GM12878 (cell line): ENCODE measurements at regions not wholly inside any gene's neighbourhood (a gene's known extent, or its start where the extent isn't known, plus 50 kb on each side); places are given as distances from the start of the nearest gene placed in this dataset.

Experiments
- ATF3 ChIP-seq: IDR thresholded peaks from 2 replicates; pipeline ENCODE4 v1.6.1; 2011; ENCODE audit warnings: low read depth, mild to moderate bottlenecking, low read length, moderate library complexity, borderline replicate concordance; ENCODE audit errors: extremely low read depth
- CTCF ChIP-seq, 3 experiments: IDR thresholded peaks in 2 of 3; conservative IDR thresholded peaks in 1 of 3; 2 replicates each; pipeline ENCODE4 v1.5.1; 2011; ENCODE audit warnings: low read depth in 3 of 3, low read length in 3 of 3, mild to moderate bottlenecking in 3 of 3, control low read depth in 2 of 3, moderate library complexity in 2 of 3, inconsistent platforms in 1 of 3, mixed read lengths in 1 of 3; ENCODE audit not compliant: control insufficient read depth in 2 of 3, insufficient read depth in 1 of 3; ENCODE audit errors: extremely low read depth in 1 of 3
- EP300 ChIP-seq, 2 experiments: fragments of 150-350 bp in 1 of 2; IDR thresholded peaks; 2 replicates each; pipeline ENCODE4 v1.6.1; 2011 to 2012; ENCODE audit warnings: low read depth in 2 of 2, low read length in 2 of 2, borderline replicate concordance in 1 of 2, improper control_type of control experiment in 1 of 2, inconsistent platforms in 1 of 2; ENCODE audit not compliant: control insufficient read depth in 1 of 2
- POLR2A ChIP-seq: IDR thresholded peaks from 2 replicates; pipeline ENCODE4 v1.6.1; 2011; ENCODE audit warnings: low read depth, mild to moderate bottlenecking, low read length
- RELA ChIP-seq: fragments of 450-650 bp; IDR thresholded peaks from 2 replicates; pipeline ENCODE4 v1.8.0; 2014; ENCODE audit warnings: borderline replicate concordance; ENCODE audit not compliant: partially characterized antibody

- TF ChIP-seq CTCF (IDR thresholded peaks at IDR 0.05 in 2 of 3, conservative IDR thresholded peaks at IDR 0.05 in 1 of 3; ENCODE audit: control insufficient read depth in 2 of 3, extremely low read depth in 1 of 3, insufficient read depth in 1 of 3, low read depth in 3 of 3, low read length in 3 of 3) (no peak), EP300 (IDR thresholded peaks at IDR 0.05; ENCODE audit: borderline replicate concordance in 1 of 2, control insufficient read depth in 1 of 2, low read depth in 2 of 2, low read length in 2 of 2) (no peak), ATF3 (no peak), POLR2A (no peak), RELA (no peak)
Observed at GRCh38 chr6:163721922-163722692, 307.6 kb downstream of the QKI start.
